ENCODE measurements at regions not wholly inside any gene's neighbourhood (a gene's known extent, or its start where the extent isn't known, plus 50 kb on each side); places are given as distances from the start of the nearest gene placed in this dataset.

GRCh38 chr11:106276126-106276525 lies 198.7 kb downstream of the AASDHPPT start:
- dilution Hi-C loops (cut with MboI; ENCODE audit: extremely low pct_ligation_motif_present, low sequenced_read_pairs): no loop called here
- H3K4me3 ChIP-seq (replicated peaks in 1 of 3; ENCODE audit: insufficient read depth in 1 of 3, low read depth in 1 of 3, low read length in 3 of 3): no peak overlapping the region
- DNase-seq (ENCODE audit: low read depth, low spot score): no peak
- H4K20me1 ChIP-seq (replicated peaks; ENCODE audit: control insufficient read depth, extremely low read depth, insufficient read depth, low read length): no peaks in the 10 kb centered on the region
- no peaks in the 10 kb centered on the region for H3K36me3 ChIP-seq (ENCODE audit: control insufficient read depth in 2 of 2, extremely low read depth in 1 of 2, insufficient read depth in 2 of 2, low read length in 2 of 2)
- FAIRE-seq: no peak
- H3K27ac ChIP-seq (ENCODE audit: insufficient read depth, low read depth, low read length): no peak overlapping the region
- no peaks in the 10 kb centered on the region for H3K27me3 ChIP-seq (ENCODE audit: control insufficient read depth in 2 of 2, insufficient read depth in 2 of 2, low read length in 2 of 2)
- intact Hi-C loops (cut with micrococcal nuclease): no loop called here
- H2AFZ ChIP-seq (ENCODE audit: low read depth, low read length): no peak overlapping the region
- POLR2A ChIA-PET: no interaction called here
- CTCF ChIA-PET: no interaction called here
- no peaks in the 10 kb centered on the region for H3K79me2 ChIP-seq (ENCODE audit: control insufficient read depth, insufficient read depth, low read length)
- no peaks in the 10 kb centered on the region for H3K9me3 ChIP-seq (replicated peaks; ENCODE audit: control insufficient read depth, insufficient read depth, low read length)
- no peaks in the 10 kb centered on the region for H3K9me1 ChIP-seq (replicated peaks; ENCODE audit: control insufficient read depth, extremely low read depth, insufficient read depth, low read length)
- no peak for TF ChIP-seq EZH2 (IDR thresholded peaks at IDR 0.05; ENCODE audit: borderline replicate concordance, low read depth, low read length, severe bottlenecking)
- peak; percentile 29 for TF ChIP-seq FOS (IDR thresholded peaks at IDR 0.05; ENCODE audit: borderline replicate concordance, insufficient read depth, low read length)
- H3K9ac ChIP-seq (replicated peaks; ENCODE audit: extremely low read depth, insufficient read depth, low read length): no peak overlapping the region
- H3K4me2 ChIP-seq (ENCODE audit: insufficient read depth, low read length): no peak overlapping the region
- no peaks in the 10 kb centered on the region for H3K4me1 ChIP-seq (ENCODE audit: control insufficient read depth, extremely low read depth, insufficient read depth, low read length)
- BruUV-seq (replicated peaks): no TSS peak

- Histone ChIP-seq H3K36me3 (ENCODE audit: control insufficient read depth in 2 of 2, extremely low read depth in 1 of 2, insufficient read depth in 2 of 2, low read length in 2 of 2) (no peaks in the 10 kb centered on the region), H3K9ac (replicated peaks; ENCODE audit: extremely low read depth, insufficient read depth, low read length) (no peak overlapping the region), H3K27ac (ENCODE audit: insufficient read depth, low read depth, low read length) (no peak overlapping the region), H3K79me2 (ENCODE audit: control insufficient read depth, insufficient read depth, low read length) (no peaks in the 10 kb centered on the region), H3K4me2 (ENCODE audit: insufficient read depth, low read length) (no peak overlapping the region), H3K4me1 (ENCODE audit: control insufficient read depth, extremely low read depth, insufficient read depth, low read length) (no peaks in the 10 kb centered on the region), H2AFZ (ENCODE audit: low read depth, low read length) (no peak overlapping the region), H3K9me3 (replicated peaks; ENCODE audit: control insufficient read depth, insufficient read depth, low read length) (no peaks in the 10 kb centered on the region), H3K4me3 (replicated peaks in 1 of 3; ENCODE audit: insufficient read depth in 1 of 3, low read depth in 1 of 3, low read length in 3 of 3) (no peak overlapping the region), H3K27me3 (ENCODE audit: control insufficient read depth in 2 of 2, insufficient read depth in 2 of 2, low read length in 2 of 2) (no peaks in the 10 kb centered on the region), H4K20me1 (replicated peaks; ENCODE audit: control insufficient read depth, extremely low read depth, insufficient read depth, low read length) (no peaks in the 10 kb centered on the region), H3K9me1 (replicated peaks; ENCODE audit: control insufficient read depth, extremely low read depth, insufficient read depth, low read length) (no peaks in the 10 kb centered on the region)
- ChIA-PET CTCF (no interaction called here), POLR2A (no interaction called here)
- no peak for DNase-seq (ENCODE audit: low read depth, low spot score)
- BruUV-seq (replicated peaks): no TSS peak
- FAIRE-seq: no peak
- TF ChIP-seq MYC (IDR thresholded peaks at IDR 0.05; ENCODE audit: low read depth, low read length): no peak
- no peak for TF ChIP-seq POLR2AphosphoS5 (IDR thresholded peaks at IDR 0.05; ENCODE audit: insufficient read depth, low read depth, low read length)
- TF ChIP-seq GATA2 (IDR thresholded peaks at IDR 0.05; ENCODE audit: insufficient read depth, insufficient read length, low read depth, low read length): no peak
- no peak for TF ChIP-seq CTCF (IDR thresholded peaks at IDR 0.05; ENCODE audit: extremely low read depth in 1 of 2, insufficient read depth in 1 of 2, low read depth in 1 of 2, low read length in 2 of 2)
- TF ChIP-seq EZH2 (IDR thresholded peaks at IDR 0.05; ENCODE audit: borderline replicate concordance, low read depth, low read length, severe bottlenecking): no peak
- TF ChIP-seq POLR2A (IDR thresholded peaks at IDR 0.05; ENCODE audit: low read depth, low read length): no peak
- TF ChIP-seq JUN (IDR thresholded peaks at IDR 0.05; ENCODE audit: borderline replicate concordance, insufficient read depth, insufficient read length, low read depth): no peak
- no peak for TF ChIP-seq MAX (IDR thresholded peaks at IDR 0.05; ENCODE audit: insufficient read depth, insufficient read length)
- no peak for TF ChIP-seq FOS (IDR thresholded peaks at IDR 0.05; ENCODE audit: borderline replicate concordance, insufficient read depth, low read length)
- dilution Hi-C loops (cut with MboI; ENCODE audit: extremely low pct_ligation_motif_present, low sequenced_read_pairs) (no loop called here), intact Hi-C loops (cut with micrococcal nuclease) (no loop called here)
Measured at GRCh38 chr11:106276859-106277436, 199.5 kb downstream of the AASDHPPT start.

Measured in endothelial cell of umbilical vein (primary cell).